ENCODE measurements at regions not wholly inside any gene's neighbourhood (a gene's known extent, or its start where the extent isn't known, plus 50 kb on each side); places are given as distances from the start of the nearest gene placed in this dataset.
A peak's percentile ranks its signal among the peaks of the same experiment; 100 is the strongest.
"Not testable (repeated sequence)": the region's sequence is repeated elsewhere in the genome, so short reads cannot be mapped to it uniquely, and the experiment has no call there.

DNA sequence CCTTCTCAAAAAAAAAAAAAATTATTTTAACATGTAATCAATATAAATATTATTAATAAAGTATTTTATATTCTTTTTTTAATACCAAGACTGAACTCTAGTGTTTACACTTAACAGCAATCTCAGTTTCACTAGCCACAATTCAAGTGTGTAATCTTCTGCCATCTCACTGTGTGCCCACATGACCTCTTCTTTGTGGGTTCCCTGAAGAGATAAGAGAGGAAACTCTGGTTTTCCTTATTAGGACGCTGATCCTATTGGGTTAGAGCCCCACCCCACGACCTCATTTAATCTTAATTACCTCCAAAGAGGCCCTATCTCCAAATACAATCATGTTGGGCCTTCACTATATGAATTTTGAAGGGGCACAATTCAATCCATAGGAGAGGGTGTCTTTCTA, 177.6 kb downstream of the STK31 start:
- no peak for DNase-seq (ENCODE audit: extremely low read depth in 1 of 11, low read depth in 9 of 11, low spot score in 4 of 11)

DNA sequence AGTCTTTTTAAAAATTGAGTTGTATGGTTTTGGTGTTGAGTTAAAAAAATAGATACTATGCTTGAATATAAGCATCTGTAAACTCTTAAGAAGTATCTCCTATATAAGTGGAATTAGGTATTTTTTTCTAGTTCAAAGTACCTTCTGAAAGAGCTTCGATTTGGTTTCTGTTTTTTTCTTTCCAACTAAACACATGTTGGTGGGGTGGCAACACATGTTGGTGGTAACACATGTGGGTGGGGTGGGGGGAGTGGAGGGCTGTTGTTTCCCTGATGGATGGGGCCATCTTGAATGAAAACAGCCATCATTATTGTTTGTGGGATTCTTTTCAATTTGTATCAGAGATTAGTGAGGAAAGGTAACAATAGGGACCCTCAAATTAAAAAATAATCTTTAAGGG, 178.9 kb downstream of the STK31 start:
- DNase-seq (ENCODE audit: extremely low read depth in 1 of 11, low read depth in 9 of 11, low spot score in 4 of 11): no peak

DNA sequence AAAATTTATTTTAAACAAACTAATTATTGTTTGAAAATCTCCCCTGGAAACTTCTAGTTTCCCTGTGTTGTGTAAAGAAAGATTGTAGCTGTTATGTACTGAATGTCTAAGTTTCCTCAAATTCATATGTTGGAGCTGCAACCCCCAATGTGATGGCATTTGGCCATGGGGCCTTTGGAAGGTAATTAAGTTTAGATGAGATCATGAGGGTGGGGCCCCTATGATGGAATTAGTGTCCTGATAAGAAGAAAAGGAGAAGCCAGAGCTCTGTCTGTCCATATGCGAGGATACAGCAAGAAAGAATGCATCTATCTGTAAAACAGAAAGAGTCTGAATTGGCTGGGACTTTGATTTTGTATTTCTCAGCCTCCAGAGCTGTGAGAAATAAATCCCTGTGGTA, 179.5 kb downstream of the STK31 start:
- DNase-seq (ENCODE audit: extremely low read depth in 1 of 11, low read depth in 9 of 11, low spot score in 4 of 11): no peak

DNA sequence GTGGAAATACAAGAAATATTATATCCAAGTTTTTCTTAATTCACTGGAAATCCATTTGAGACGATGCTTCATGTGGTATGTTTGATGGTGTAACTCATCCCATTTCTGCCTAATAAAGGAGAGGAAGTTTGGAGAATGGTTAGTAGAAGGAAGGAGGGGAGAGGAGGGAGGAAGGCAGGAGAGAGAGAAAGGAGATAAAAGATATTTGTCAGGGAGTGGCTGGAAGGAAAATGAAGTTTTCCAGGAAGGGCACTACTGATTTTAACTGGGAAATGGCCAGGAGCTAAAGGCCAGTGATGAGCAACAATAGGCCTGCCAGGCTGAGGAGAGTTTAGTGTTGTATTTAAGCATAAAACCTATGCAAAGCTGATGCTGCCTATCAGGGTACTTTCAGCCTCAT, 182.0 kb downstream of the STK31 start:
- no peak for DNase-seq (ENCODE audit: extremely low read depth in 1 of 11, low read depth in 9 of 11, low spot score in 4 of 11)

DNA sequence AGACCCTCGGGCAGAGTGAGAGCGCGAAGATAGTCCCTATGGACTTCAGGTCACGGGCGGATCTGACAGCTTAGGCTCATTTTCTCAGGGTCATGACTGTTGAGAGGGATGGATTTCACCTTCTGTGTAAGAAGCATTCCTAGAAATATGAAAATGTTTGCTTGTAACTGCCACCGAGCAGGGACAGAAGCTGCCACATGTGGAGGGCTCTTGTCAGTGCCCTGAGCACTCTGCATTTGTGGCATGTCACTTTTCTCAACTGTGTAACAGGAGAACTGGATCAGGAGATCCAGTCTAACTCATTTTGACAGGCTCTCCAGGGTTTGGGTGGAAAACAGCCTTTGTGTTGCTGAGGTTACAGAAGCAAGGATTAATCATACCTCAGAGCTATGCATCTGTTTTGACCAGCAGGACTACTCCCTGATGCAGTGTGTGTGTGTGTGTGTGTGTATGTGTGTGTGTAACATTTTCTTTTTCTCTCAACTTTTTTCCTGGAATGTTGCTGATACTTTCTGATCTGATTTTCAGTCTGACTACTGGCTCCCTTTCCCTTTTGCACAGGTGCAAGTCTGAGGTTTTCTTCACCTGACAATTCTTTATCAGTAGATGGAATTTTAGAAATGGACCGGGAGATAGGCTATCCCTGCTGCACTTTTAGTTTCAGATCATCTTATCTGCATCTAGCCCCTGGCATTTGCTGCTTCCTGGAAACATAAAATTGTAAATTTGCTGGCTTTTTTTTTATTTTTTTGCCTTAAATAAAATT, 183.3 kb downstream of the STK31 start:
- DNase-seq (ENCODE audit: extremely low read depth in 1 of 11, low read depth in 9 of 11, low spot score in 4 of 11): peak in 5 of 11 donors; percentile 3 to 32 (median 12)

DNA sequence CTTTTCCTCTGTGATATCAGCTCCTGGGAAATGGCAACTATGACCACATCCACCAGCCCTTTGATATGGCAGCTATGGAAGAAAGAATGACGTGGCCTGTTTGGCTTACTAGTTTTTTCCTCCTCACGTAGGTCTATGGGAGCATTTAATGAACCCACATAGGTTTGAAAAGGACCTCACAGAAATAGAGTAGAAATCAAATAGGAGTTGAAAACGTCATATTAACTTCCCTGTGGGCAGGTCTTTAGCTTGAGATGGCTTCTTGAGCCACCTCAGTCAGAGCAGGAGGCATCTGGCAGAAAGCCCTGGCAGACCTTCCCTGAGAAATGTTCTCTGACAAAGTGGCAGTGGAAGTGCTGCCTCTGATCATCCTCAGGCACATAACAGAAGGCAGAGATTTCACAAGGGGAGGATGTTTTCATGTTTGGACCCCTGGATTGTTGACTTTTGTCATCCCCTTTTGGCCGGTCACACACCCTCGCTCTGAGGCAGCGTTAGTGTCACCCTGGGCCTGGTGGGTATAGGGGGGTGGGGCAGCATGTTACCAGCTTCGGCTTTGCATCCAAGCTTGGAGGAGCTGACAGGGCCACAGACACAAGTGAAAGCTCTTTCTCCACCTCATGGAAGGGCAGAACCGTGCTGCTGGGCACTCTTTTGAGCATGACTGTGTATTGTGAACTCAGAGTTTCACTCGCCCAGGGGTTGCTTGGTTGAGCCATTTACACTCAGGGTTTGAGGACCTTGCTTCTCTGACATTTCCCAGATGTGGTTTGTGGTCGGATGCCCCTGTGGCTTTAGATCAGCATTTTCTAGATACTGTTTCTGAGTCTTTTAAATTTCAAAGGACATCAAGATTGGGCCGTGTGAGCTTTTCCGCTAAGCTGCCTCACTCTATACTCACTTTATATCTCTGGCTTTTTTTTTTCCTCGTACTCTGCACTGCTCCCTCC, 184.2 kb downstream of the STK31 start:
- DNase-seq (ENCODE audit: extremely low read depth in 1 of 11, low read depth in 9 of 11, low spot score in 4 of 11): no peak

DNA sequence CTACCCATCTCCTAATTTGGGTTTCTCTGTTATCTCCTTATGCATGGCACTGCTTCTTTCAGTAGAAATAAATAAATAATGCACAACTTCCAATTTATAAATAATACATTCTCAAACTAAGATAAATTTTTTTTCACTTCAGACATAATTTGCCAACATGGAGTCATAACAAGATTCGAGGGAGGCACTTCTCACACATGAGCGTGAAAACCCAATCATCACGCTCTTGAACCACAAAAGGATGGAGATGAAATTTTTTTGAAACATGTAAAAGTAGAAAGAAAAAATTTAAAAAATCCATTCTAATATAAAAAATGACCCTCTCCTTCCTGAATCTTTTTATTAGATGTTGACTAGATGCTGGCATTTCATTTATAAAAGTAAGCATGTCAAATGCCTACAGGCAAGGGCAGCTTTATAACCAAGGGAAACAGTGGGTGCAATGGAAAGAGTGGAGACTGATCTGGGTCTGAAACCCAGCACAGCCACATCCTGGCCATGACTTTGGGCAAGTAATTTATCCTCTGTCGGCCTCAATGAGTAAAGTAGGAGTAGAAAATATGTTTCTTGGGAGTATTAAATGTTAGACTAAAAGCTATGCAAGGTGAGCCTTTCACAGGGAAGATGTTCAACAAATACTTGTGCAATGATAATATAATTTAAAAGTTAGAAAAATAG, 185.0 kb downstream of the STK31 start:
- no peak for DNase-seq (ENCODE audit: extremely low read depth in 1 of 11, low read depth in 9 of 11, low spot score in 4 of 11)

DNA sequence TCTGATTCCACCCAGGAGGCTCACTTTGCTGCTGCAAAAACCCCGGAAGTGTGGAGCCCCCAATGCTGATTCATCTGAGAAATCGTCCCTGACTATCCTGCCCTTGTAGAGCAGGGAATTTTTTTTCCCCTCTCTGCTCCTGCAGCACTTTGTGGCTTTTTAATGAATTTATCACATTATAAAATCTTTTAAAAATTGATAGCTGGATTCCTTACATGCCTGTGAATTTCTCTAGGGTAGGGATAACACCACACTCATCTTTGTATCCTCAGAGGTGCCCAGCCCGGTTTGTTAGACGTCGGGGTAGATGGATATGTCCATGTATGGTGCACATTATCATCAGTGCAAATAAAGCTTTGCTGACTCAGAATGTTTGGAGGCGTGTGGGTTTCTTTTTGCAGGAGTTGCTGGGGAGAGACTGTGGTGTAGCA, 185.7 kb downstream of the STK31 start:
- no peak for DNase-seq (ENCODE audit: extremely low read depth in 1 of 11, low read depth in 9 of 11, low spot score in 4 of 11)

DNA sequence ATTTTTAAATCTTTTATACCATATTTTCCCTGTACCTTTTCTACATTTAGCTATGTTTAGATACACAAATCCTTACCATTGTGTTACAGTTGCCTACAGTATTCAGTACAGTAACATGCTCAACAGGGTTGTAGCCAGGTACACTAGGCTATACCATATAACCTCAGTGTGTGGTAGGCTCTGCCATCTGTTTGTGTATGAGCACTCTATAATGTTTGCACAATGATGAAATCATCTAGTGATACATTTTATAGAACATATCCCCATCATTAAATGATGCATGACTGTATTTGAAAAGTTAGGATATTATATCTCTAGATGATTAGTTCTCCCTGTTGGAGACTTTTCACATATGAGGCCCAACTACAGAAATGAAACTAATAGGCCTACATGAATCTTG, 188.6 kb downstream of the STK31 start:
- no peak for DNase-seq (ENCODE audit: extremely low read depth in 1 of 11, low read depth in 9 of 11, low spot score in 4 of 11)

DNA sequence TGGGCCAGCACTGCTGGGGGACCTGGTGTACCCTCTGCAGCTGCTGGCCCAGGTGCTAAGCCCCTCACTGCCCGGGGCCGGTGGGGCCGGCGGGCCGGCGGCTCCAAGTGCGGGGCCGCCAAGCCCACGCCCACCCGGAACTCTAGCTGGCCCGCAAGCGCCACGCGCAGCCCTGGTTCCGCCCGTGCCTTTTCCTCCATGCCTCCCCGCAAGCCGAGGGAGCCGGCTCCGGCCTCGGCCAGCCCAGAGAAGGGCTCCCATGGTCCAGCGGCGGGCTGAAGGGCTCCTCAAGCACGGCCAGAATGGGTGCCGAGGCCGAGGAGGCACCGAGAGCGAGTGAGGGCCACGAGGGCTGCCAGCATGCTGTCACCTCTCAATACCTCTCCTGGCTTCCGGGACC, 194.9 kb downstream of the STK31 start:
- DNase-seq (ENCODE audit: extremely low read depth in 1 of 11, low read depth in 9 of 11, low spot score in 4 of 11): not testable (repeated sequence)

DNA sequence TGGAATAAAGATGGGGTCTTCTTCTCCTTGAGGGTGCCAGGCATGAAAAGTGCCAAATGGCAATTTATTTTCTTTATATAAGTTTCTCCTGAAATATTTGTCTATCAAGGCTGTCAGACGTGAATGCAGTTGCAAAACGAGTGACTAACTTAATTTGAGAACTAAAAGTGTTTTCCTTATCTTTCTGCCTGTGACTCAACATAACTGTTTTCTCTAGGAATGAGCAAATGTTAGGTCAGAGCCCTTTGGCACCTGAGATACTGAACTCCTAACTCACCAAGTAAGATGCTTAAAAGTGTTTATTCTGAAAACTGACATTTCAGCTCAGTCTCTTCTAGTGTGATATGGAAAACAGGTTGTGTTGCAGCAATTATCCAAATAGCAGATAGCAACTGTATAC, 197.0 kb downstream of the STK31 start:
- DNase-seq (ENCODE audit: extremely low read depth in 1 of 11, low read depth in 9 of 11, low spot score in 4 of 11): no peak

DNA sequence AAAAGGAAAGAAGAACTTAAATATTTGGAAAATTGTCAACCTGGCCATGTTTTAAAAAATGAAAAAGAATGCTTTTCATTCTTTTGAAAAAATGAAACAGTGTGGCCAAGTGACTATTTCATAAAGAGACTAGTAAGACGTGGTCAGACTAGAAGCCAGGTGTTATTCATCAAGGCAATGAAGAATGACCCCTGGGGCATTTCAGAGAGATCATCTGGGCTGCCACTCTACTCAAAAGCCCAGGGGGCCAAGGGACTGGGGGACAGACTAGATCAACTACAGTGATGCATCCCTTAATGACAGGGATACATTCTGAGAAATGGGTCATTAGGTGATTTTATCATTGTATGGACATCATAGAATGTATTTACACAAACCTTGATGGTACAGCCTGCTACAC, 199.4 kb downstream of the STK31 start:
- no peak for DNase-seq (ENCODE audit: extremely low read depth in 1 of 11, low read depth in 9 of 11, low spot score in 4 of 11)

DNA sequence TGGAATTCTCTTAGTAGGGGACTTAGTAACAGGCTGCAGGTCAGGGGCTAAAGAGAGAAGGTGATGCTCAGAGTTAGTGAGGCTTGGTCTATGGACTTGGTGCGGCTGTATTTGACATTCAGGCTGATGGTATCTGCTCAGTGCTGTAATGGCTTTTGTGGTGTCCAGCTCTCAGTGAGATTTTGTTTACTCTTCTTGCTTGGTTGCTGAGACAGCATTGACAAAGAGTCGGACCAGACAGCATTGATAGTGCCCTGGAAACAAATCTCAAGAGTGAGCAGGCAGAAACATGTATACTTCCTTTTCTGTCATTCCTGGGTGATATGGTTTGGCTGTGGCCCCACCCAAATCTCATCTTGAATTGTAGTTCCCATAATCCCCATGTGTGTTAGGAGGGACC, 202.0 kb downstream of the STK31 start:
- no peak for DNase-seq (ENCODE audit: extremely low read depth in 1 of 11, low read depth in 9 of 11, low spot score in 4 of 11)

DNA sequence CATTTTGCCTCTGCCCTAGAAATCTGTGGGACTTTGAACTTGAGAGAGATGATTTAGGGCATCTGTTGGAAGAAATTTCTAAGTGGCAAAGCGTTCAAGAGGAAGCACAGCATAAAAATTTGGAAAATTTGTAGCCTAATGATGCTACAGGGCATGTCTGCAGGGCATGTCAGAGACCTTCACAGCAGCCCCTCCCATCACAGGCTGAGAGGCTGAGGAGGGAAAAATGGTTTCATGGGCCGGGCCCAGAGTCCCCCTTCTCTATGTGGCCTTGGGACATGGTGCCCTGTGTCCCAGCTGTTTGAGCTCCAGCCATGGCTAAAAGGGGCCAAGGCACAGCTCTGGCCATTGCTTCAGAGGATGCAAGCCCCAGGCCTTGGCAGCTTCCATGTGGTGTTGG, 203.0 kb downstream of the STK31 start:
- no peak for DNase-seq (ENCODE audit: extremely low read depth in 1 of 11, low read depth in 9 of 11, low spot score in 4 of 11)

DNA sequence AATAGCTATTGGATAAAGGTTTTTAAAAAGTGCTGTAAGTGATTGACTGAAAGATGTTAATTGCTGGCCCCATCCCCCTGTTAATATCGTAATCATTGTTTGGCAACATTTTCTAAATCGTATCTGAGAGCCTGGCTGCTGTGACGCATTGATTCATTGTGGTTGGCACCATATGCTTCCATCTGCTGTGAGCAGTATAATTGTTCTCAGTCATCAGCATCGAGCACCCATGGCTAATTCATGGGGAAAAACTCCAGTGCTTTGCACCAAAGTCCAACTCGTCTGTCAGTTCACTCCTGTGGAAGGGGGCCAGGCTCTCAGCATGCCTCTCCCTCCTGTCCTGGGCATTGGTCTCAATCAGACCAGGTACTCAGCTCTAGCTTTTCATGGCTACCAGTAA, 205.2 kb downstream of the STK31 start:
- DNase-seq (ENCODE audit: extremely low read depth in 1 of 11, low read depth in 9 of 11, low spot score in 4 of 11): no peak

DNA sequence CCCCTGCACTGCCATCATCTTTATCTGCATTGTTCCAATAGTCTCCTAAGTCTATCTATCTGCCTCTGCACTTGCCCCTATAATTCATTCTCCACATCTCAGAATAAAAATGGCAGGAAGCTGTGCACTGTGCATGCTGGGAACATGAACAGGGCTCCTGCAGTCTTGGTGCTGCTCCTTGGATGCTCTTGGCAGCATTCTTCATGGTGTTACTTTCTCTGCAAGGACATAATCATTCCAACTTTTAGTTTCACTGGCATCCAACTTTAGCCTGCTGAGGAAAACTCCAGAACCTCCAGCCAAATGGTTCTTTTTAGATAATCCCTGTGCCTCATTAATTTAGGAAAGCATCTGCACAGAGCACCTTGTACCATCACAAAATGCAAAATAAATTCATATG, 208.3 kb downstream of the STK31 start:
- DNase-seq (ENCODE audit: extremely low read depth in 1 of 11, low read depth in 9 of 11, low spot score in 4 of 11): no peak

DNA sequence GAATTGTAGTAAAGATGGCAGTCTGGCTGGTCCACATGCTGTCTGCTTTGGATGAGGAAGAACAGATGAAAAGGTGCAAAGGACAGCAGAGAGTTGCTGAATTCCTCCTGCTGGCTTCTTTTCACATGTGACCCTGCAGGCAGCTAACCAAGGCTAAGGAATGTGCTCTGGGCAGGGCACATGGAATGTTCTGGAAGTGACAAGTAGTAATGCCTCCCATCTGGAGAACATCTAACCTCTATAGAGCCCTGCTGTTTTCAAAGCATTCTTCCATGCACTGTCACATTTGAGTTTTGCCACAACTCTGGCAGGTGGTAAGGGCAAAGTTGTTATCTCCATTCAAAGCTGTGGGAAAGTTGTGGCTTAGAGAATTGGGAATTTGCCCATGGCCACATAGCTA, 208.8 kb downstream of the STK31 start:
- no peak for DNase-seq (ENCODE audit: extremely low read depth in 1 of 11, low read depth in 9 of 11, low spot score in 4 of 11)

DNA sequence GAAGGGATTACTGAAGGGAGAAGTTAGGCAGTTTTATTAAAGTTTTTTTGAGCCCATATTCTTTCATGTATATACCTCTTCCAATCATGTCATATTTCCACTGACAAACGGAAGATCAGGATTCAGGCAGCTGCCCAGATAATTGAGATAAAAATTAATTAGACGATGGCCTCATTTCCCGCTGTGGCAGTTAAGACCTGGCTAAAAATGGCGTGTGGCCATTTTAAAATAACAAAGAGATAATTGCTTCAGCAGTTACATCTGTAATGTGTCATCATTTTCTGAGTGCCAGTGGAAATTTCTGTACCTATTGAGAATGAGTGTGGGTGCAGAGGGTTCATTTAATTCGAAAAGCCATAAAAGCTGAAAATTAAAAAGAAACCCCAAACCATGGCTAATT, 215.1 kb downstream of the STK31 start:
- DNase-seq (ENCODE audit: extremely low read depth in 1 of 11, low read depth in 9 of 11, low spot score in 4 of 11): no peak

DNA sequence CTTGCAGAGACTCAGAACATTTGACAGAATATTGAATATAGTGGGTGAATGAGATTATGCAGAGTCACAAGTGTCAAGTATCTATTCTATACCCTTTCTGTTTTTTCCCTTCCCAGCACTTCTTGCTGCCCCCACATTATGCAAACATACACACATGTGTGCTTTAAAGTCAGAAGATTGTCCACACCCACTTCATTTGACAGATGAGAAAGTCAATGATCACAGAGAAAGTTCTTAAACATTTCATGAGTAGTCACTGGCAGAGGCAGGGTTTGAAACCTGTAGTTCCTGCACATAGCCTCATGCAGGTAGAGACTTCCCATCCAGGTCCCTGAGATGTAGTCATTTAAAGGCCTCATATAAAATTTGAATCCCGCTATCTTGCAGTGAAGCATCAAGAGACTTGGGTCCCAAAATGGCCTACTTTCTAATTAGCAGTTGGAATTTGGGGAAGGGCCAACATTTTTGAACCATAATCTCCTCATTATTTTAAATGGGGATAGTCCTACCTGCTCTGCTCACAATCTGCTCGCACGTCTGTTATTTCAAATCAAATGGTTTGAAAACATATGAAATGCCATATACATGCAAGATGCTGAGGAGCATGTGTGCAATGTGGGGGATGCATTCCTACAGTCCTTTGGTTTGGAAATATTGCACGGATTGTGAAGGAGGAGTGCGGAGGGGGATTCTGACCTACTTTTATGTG, 217.8 kb downstream of the STK31 start:
- no peak for DNase-seq (ENCODE audit: extremely low read depth in 1 of 11, low read depth in 9 of 11, low spot score in 4 of 11)
